ENCODE measurements at regions not wholly inside any gene's neighbourhood (a gene's known extent, or its start where the extent isn't known, plus 50 kb on each side); places are given as distances from the start of the nearest gene placed in this dataset.

- TF ChIP-seq CTCF (IDR thresholded peaks at IDR 0.05; ENCODE audit: low read length) (no peak), EZH2 (optimal IDR thresholded peaks at IDR 0.05; ENCODE audit: low read depth, low read length) (no peak), EZH2phosphoT487 (IDR thresholded peaks at IDR 0.05; ENCODE audit: low read length) (no peak)
Measured at GRCh38 chr2:238512247-238512867, 85.6 kb downstream of the ASB1 start.
